GM23248 (cell line): ENCODE measurements at regions not wholly inside any gene's neighbourhood (a gene's known extent, or its start where the extent isn't known, plus 50 kb on each side); places are given as distances from the start of the nearest gene placed in this dataset.

Experiments
- DNase-seq: peaks from one replicate; pipeline ENCODE4 v3.0.0-alpha.2; 2015
- H2AFZ ChIP-seq: fragments of 200-600 bp; sonication (generic); 2 replicates; pipeline ENCODE4 v1.6.1; 2016; ENCODE audit warnings: antibody characterized with exemption
- H3F3A ChIP-seq: fragments of 200-600 bp; sonication (generic); 2 replicates; pipeline ENCODE4 v1.6.1; 2016; ENCODE audit warnings: mild to moderate bottlenecking, antibody characterized with exemption, mixed run types; ENCODE audit not compliant: insufficient read depth
- H3K27ac ChIP-seq: fragments of 200-600 bp; sonication (generic); 2 replicates; pipeline ENCODE4 v1.5.1; 2016; ENCODE audit warnings: mild to moderate bottlenecking
- H3K27me3 ChIP-seq: fragments of 200-600 bp; sonication (generic); replicated peaks from 2 replicates; pipeline ENCODE4 v1.6.1; 2016; ENCODE audit warnings: mild to moderate bottlenecking; ENCODE audit not compliant: insufficient read depth
- H3K36me3 ChIP-seq: fragments of 200-600 bp; sonication (generic); 2 replicates; pipeline ENCODE4 v1.6.1; 2016; ENCODE audit warnings: low read depth, mild to moderate bottlenecking
- H3K4me1 ChIP-seq: fragments of 200-600 bp; sonication (generic); 2 replicates; pipeline ENCODE4 v1.6.1; 2016; ENCODE audit warnings: mild to moderate bottlenecking; ENCODE audit not compliant: insufficient read depth
- H3K4me2 ChIP-seq: fragments of 200-600 bp; sonication (generic); one replicate; pipeline ENCODE4 v1.6.1; 2016; ENCODE audit warnings: mild to moderate bottlenecking; ENCODE audit not compliant: unreplicated experiment
- H3K4me3 ChIP-seq: fragments of 200-600 bp; sonication (generic); 2 replicates; pipeline ENCODE4 v1.5.1; 2016; ENCODE audit warnings: mild to moderate bottlenecking
- H3K79me2 ChIP-seq: fragments of 200-600 bp; sonication (generic); 2 replicates; pipeline ENCODE4 v1.6.1; 2016; ENCODE audit warnings: mild to moderate bottlenecking; ENCODE audit not compliant: insufficient read depth
- H3K9ac ChIP-seq: fragments of 200-600 bp; sonication (generic); 2 replicates; pipeline ENCODE4 v1.6.1; 2016; ENCODE audit warnings: mild to moderate bottlenecking
- H3K9me2 ChIP-seq: fragments of 200-600 bp; sonication (generic); 2 replicates; pipeline ENCODE4 v1.6.1; 2016; ENCODE audit warnings: mixed run types, mild to moderate bottlenecking, moderate library complexity; ENCODE audit not compliant: insufficient read depth
- H3K9me3 ChIP-seq: fragments of 200-600 bp; sonication (generic); one replicate; pipeline ENCODE4 v1.6.1; 2017; ENCODE audit warnings: low read depth
- H4K20me1 ChIP-seq: fragments of 200-600 bp; sonication (generic); 2 replicates; pipeline ENCODE4 v1.6.0; 2016; ENCODE audit not compliant: insufficient read depth
- EZH2 ChIP-seq: fragments of 200-600 bp; sonication (generic); IDR thresholded peaks from 2 replicates; pipeline ENCODE4 v1.6.1; 2018; ENCODE audit warnings: antibody characterized with exemption, mild to moderate bottlenecking; ENCODE audit not compliant: insufficient read depth, poor library complexity, severe bottlenecking
- EZH2phosphoT487 ChIP-seq: fragments of 200-600 bp; sonication (generic); IDR thresholded peaks from 2 replicates; pipeline ENCODE4 v1.6.1; 2018; ENCODE audit warnings: antibody characterized with exemption, moderate library complexity, mild to moderate bottlenecking, low read depth; ENCODE audit not compliant: insufficient read depth
- WGBS, 2 experiments: methylation state at CpG; one replicate each; pipeline ENCODE4 v1.1.6; 2015 to 2017; ENCODE audit warnings: low lambda C conversion rate in 2 of 2, low coverage in 1 of 2; ENCODE audit errors: missing lambda C conversion rate in 2 of 2; 5-methylcytosine and 5-hydroxymethylcytosine counted together
- in situ Hi-C: fragments of 300-500 bp; cut with MboI; formaldehyde crosslinking; loops from 2 replicates; pipeline ENCODE4 v1.15.0; 2020

GRCh38 chr5:74465724-74466123, 174.8 kb downstream of the ENC1 start:
- no peak overlapping the region for H2AFZ ChIP-seq
- no peaks in the 10 kb centered on the region for H3K79me2 ChIP-seq
- H3K9me2 ChIP-seq = no peaks in the 10 kb centered on the region
- H3K36me3 ChIP-seq = no peaks in the 10 kb centered on the region
- H3K27ac ChIP-seq = no peak overlapping the region
- no peak for DNase-seq
- WGBS, 2 experiments = 87% methylated on average over 2 of the region's 2 CpGs
- no peaks in the 10 kb centered on the region for H4K20me1 ChIP-seq
- H3K4me1 ChIP-seq = no peaks in the 10 kb centered on the region
- H3K4me3 ChIP-seq = no peak overlapping the region
- no peak overlapping the region for H3K9ac ChIP-seq
- H3K9me3 ChIP-seq = no peaks in the 10 kb centered on the region
- no peak overlapping the region for H3K4me2 ChIP-seq
- no peaks in the 10 kb centered on the region for H3F3A ChIP-seq
- no peaks in the 10 kb centered on the region for H3K27me3 ChIP-seq
- in situ Hi-C loops = no loop called here
- TF ChIP-seq EZH2 (no peak), EZH2phosphoT487 (no peak)

- in situ Hi-C loops = no loop called here
- Histone ChIP-seq H2AFZ (no peak overlapping the region), H3K4me2 (no peak overlapping the region), H3K79me2 (no peaks in the 10 kb centered on the region), H3K9me3 (no peaks in the 10 kb centered on the region), H3K9ac (no peak overlapping the region), H3K9me2 (no peaks in the 10 kb centered on the region), H3K27me3 (no peaks in the 10 kb centered on the region), H3K4me3 (no peak overlapping the region), H3K4me1 (no peaks in the 10 kb centered on the region), H3K36me3 (no peaks in the 10 kb centered on the region), H3F3A (no peaks in the 10 kb centered on the region), H4K20me1 (no peaks in the 10 kb centered on the region), H3K27ac (no peak overlapping the region)
- 42 to 53% methylated on average over 5 of the region's 5 CpGs for WGBS, 2 experiments
- TF ChIP-seq EZH2phosphoT487 (no peak), EZH2 (no peak)
- DNase-seq = peak; percentile 39
These were observed 175.9 kb downstream of the ENC1 start for GRCh38 chr5:74464512-74465209.

DNA sequence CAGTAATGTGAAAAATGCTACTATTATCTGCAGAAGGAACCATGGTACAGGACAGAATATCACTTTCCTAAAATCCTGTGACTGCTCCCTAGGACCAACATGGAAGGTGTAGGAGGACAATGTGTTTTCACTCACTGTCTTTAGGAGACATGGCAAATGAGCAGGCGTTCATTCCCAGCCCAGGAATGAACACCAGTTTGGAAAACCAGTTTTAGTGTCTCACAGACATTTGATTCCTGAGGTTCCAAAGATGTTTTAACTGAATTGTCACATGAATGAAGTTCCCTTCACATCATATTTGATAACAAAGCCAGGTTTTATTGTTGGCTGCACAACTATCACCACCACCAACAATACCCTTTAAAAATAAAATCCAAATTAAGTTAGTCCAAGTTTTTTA, 178.2 kb downstream of the ENC1 start:
- H4K20me1 ChIP-seq = no peaks in the 10 kb centered on the region
- no peak overlapping the region for H3K4me2 ChIP-seq
- H3K4me3 ChIP-seq = no peak overlapping the region
- H3K9ac ChIP-seq = no peak overlapping the region
- 45 to 46% methylated on average over 1 of the region's 1 CpG for WGBS, 2 experiments
- no peak overlapping the region for H3K27ac ChIP-seq
- H3K36me3 ChIP-seq = no peaks in the 10 kb centered on the region
- no peaks in the 10 kb centered on the region for H3K4me1 ChIP-seq
- no peaks in the 10 kb centered on the region for H3K27me3 ChIP-seq
- H2AFZ ChIP-seq = no peak overlapping the region
- no peaks in the 10 kb centered on the region for H3K9me2 ChIP-seq
- H3K79me2 ChIP-seq = no peaks in the 10 kb centered on the region
- in situ Hi-C loops = no loop called here
- no peak for DNase-seq
- no peak for TF ChIP-seq EZH2phosphoT487
- TF ChIP-seq EZH2 = no peak
- H3F3A ChIP-seq = no peaks in the 10 kb centered on the region
- H3K9me3 ChIP-seq = no peaks in the 10 kb centered on the region

DNA sequence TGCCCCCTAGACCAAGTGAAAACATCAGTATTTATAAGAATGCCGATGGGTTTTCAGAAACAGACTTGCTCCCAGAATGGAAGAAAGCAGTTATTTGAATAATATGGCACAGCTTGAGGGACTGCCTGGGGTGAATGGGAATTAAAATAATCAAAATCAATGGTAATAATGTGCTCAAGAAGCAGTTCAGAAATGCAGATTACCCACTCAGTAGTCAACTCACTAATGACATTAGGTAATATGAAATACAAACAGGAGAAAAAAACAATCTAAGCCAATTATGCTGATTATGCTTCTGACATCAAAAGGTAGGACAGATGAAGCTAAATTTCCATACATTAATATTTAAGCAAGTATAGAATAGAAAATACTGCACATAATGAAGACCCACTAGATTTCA, 179.3 kb downstream of the ENC1 start:
- H3K4me1 ChIP-seq = no peaks in the 10 kb centered on the region
- 90 to 91% methylated on average over 1 of the region's 1 CpG for WGBS, 2 experiments
- H3K9ac ChIP-seq = no peak overlapping the region

GRCh38 chr5:74460694-74461093, 179.8 kb downstream of the ENC1 start:
- no peak overlapping the region for H3K4me2 ChIP-seq
- no peak overlapping the region for H3K9ac ChIP-seq
- no peak overlapping the region for H2AFZ ChIP-seq
- no peak for TF ChIP-seq EZH2
- no peak for TF ChIP-seq EZH2phosphoT487
- H3K27me3 ChIP-seq = no peaks in the 10 kb centered on the region
- no peaks in the 10 kb centered on the region for H3K9me3 ChIP-seq
- no peak overlapping the region for H3K27ac ChIP-seq
- WGBS, 2 experiments = 94% methylated on average over 3 of the region's 3 CpGs
- DNase-seq = no peak
- H3K9me2 ChIP-seq = no peaks in the 10 kb centered on the region
- H3K79me2 ChIP-seq = no peaks in the 10 kb centered on the region
- no peaks in the 10 kb centered on the region for H3K4me1 ChIP-seq
- H3F3A ChIP-seq = no peaks in the 10 kb centered on the region
- no peaks in the 10 kb centered on the region for H3K36me3 ChIP-seq
- H4K20me1 ChIP-seq = no peaks in the 10 kb centered on the region
- in situ Hi-C loops = no loop called here
- no peak overlapping the region for H3K4me3 ChIP-seq

More for the DNA sequence above, 179.3 kb downstream of the ENC1 start:
- Histone ChIP-seq H2AFZ (no peak overlapping the region), H3K79me2 (no peaks in the 10 kb centered on the region), H3K9me3 (no peaks in the 10 kb centered on the region), H4K20me1 (no peaks in the 10 kb centered on the region), H3K9me2 (no peaks in the 10 kb centered on the region), H3K36me3 (no peaks in the 10 kb centered on the region), H3K27me3 (no peaks in the 10 kb centered on the region), H3K4me3 (no peak overlapping the region), H3K4me2 (no peak overlapping the region), H3K27ac (no peak overlapping the region), H3F3A (no peaks in the 10 kb centered on the region)
- no peak for DNase-seq
- TF ChIP-seq EZH2phosphoT487 (no peak), EZH2 (no peak)
- in situ Hi-C loops = no loop called here
